ENCODE measurements at regions not wholly inside any gene's neighbourhood (a gene's known extent, or its start where the extent isn't known, plus 50 kb on each side); places are given as distances from the start of the nearest gene placed in this dataset.

GRCh38 chr2:164323978-164324377 is 297.3 kb downstream of the GRB14 start:
- TF ChIP-seq CTCF (IDR thresholded peaks at IDR 0.05; ENCODE audit: low read depth, low read length): no peak
- H3K4me3 ChIP-seq (ENCODE audit: low read depth, low read length): no peak overlapping the region

- no peak for TF ChIP-seq CTCF (IDR thresholded peaks at IDR 0.05; ENCODE audit: low read depth, low read length)
- H3K4me3 ChIP-seq (ENCODE audit: low read depth, low read length): no peak overlapping the region
These were observed 307.1 kb downstream of the GRB14 start for GRCh38 chr2:164314148-164314547.

- H3K4me3 ChIP-seq (ENCODE audit: low read depth, low read length): no peak overlapping the region
- TF ChIP-seq CTCF (IDR thresholded peaks at IDR 0.05; ENCODE audit: low read depth, low read length): no peak
These were observed 314.4 kb downstream of the GRB14 start for GRCh38 chr2:164306872-164307271.

GRCh38 chr2:164302786-164303185 is 318.5 kb downstream of the GRB14 start:
- H3K4me3 ChIP-seq (ENCODE audit: low read depth, low read length): no peak overlapping the region

GRCh38 chr2:164288235-164288634 is 333.0 kb downstream of the GRB14 start:
- TF ChIP-seq CTCF (IDR thresholded peaks at IDR 0.05; ENCODE audit: low read depth, low read length): no peak
- no peak overlapping the region for H3K4me3 ChIP-seq (ENCODE audit: low read depth, low read length)

More at GRCh38 chr2:164302786-164303185, 318.5 kb downstream of the GRB14 start:
- no peak for TF ChIP-seq CTCF (IDR thresholded peaks at IDR 0.05; ENCODE audit: low read depth, low read length)

GRCh38 chr2:164287056-164287455 is 334.2 kb downstream of the GRB14 start:
- no peak overlapping the region for H3K4me3 ChIP-seq (ENCODE audit: low read depth, low read length)
- TF ChIP-seq CTCF (IDR thresholded peaks at IDR 0.05; ENCODE audit: low read depth, low read length): no peak

- H3K4me3 ChIP-seq (ENCODE audit: low read depth, low read length): no peak overlapping the region
- no peak for TF ChIP-seq CTCF (IDR thresholded peaks at IDR 0.05; ENCODE audit: low read depth, low read length)
These were observed 335.7 kb downstream of the GRB14 start for GRCh38 chr2:164285576-164285975.

Data from WI38 (cell line).